OCI-LY7 (cell line): ENCODE measurements at regions not wholly inside any gene's neighbourhood (a gene's known extent, or its start where the extent isn't known, plus 50 kb on each side); places are given as distances from the start of the nearest gene placed in this dataset.
A peak's percentile ranks its signal among the peaks of the same experiment; 100 is the strongest.

Experiments
- BruUV-seq: library from RNA; stranded (reverse); fragments of 400-500 nt; replicated peaks from 2 replicates; lab custom pipeline; 2021; lab: Mats Ljungman, UMichigan
- CTCF ChIA-PET: fragments of 300-600 bp; sonication (Branson Sonifier 250); formaldehyde crosslinking; loops from one replicate; lab custom pipeline; 2022; ENCODE audit warnings: antibody characterized with exemption; ENCODE audit not compliant: unreplicated experiment; lab: Charles Lee
- POLR2A ChIA-PET: fragments of 300-600 bp; sonication (Branson Sonifier 250); formaldehyde crosslinking; loops from one replicate; lab custom pipeline; 2022; ENCODE audit warnings: antibody characterized with exemption; lab: Charles Lee
- DNase-seq: peaks from one replicate; pipeline ENCODE4 v3.0.0-alpha.2; 2015; ENCODE audit warnings: low spot score
- H2AFZ ChIP-seq: fragments of 200-600 bp; sonication (generic), shearing (Covaris generic); 2 replicates; pipeline ENCODE4 v1.6.1; 2014; ENCODE audit warnings: mild to moderate bottlenecking, antibody characterized with exemption, low read length, moderate library complexity
- H3K27ac ChIP-seq: fragments of 200-600 bp; sonication (generic); 2 replicates; pipeline ENCODE4 v1.5.1; 2014; ENCODE audit warnings: mixed run types, low read depth, mild to moderate bottlenecking, moderate library complexity, low read length, inconsistent platforms; ENCODE audit not compliant: poor library complexity, severe bottlenecking
- H3K36me3 ChIP-seq: fragments of 200-600 bp; sonication (generic); 2 replicates; pipeline ENCODE4 v1.6.1; 2014; ENCODE audit warnings: mild to moderate bottlenecking, antibody characterized with exemption, low read length, moderate library complexity, mixed read lengths; ENCODE audit not compliant: insufficient read depth
- H3K4me1 ChIP-seq: fragments of 200-600 bp; sonication (generic); 2 replicates; pipeline ENCODE4 v1.5.1; 2014; ENCODE audit warnings: mild to moderate bottlenecking, low read length; ENCODE audit not compliant: insufficient read depth, poor library complexity, severe bottlenecking
- H3K4me2 ChIP-seq: fragments of 200-600 bp; sonication (generic); 2 replicates; pipeline ENCODE4 v1.6.1; 2014; ENCODE audit warnings: mild to moderate bottlenecking, low read length
- H3K4me3 ChIP-seq: fragments of 200-600 bp; sonication (generic); 2 replicates; pipeline ENCODE4 v1.5.1; 2014; ENCODE audit warnings: mild to moderate bottlenecking, low read depth, low read length; ENCODE audit not compliant: poor library complexity, severe bottlenecking
- H3K79me2 ChIP-seq: fragments of 200-600 bp; sonication (generic); 2 replicates; pipeline ENCODE4 v1.6.1; 2016; ENCODE audit warnings: low read depth, mild to moderate bottlenecking, low read length, moderate library complexity, mixed read lengths; ENCODE audit not compliant: insufficient read depth
- H3K9me2 ChIP-seq: fragments of 200-600 bp; sonication (generic); 2 replicates; pipeline ENCODE4 v1.6.1; 2016; ENCODE audit warnings: mild to moderate bottlenecking, low read length, mixed read lengths; ENCODE audit not compliant: insufficient read depth
- H3K9me3 ChIP-seq: fragments of 200-600 bp; sonication (generic); 2 replicates; pipeline ENCODE4 v1.6.1; 2014; ENCODE audit warnings: mild to moderate bottlenecking, mixed run types, low read length, mixed read lengths
- H4K20me1 ChIP-seq: fragments of 200-600 bp; sonication (generic); 2 replicates; pipeline ENCODE4 v1.6.1; 2014; ENCODE audit warnings: mild to moderate bottlenecking, antibody characterized with exemption, low read length, moderate library complexity, mixed read lengths; ENCODE audit not compliant: insufficient read depth
- EZH2phosphoT487 ChIP-seq: fragments of 200-600 bp; sonication (generic); IDR thresholded peaks from 2 replicates; pipeline ENCODE4 v1.6.1; 2018; ENCODE audit warnings: low read depth, borderline replicate concordance, mild to moderate bottlenecking, mixed run types, antibody characterized with exemption, low read length, moderate library complexity, mixed read lengths
- intact Hi-C: fragments of 100-400 bp; cut with micrococcal nuclease; formaldehyde crosslinking; loops from one replicate; pipeline ENCODE4 v1.10.0; 2022; ENCODE audit not compliant: unreplicated experiment
- TF ChIP-seq, protein P1 (sequence below): fragments of 200-600 bp; sonication (generic); conservative IDR thresholded peaks from 2 replicates; pipeline ENCODE4 v1.5.1; 2014; ENCODE audit warnings: mild to moderate bottlenecking, antibody characterized with exemption, low read length, moderate library complexity, mixed read lengths

- Histone ChIP-seq H3K9me3 (no peaks in the 10 kb centered on the region), H3K27ac (no peak overlapping the region), H3K4me2 (no peak overlapping the region), H4K20me1 (no peaks in the 10 kb centered on the region), H3K9me2 (no peaks in the 10 kb centered on the region), H3K79me2 (no peaks in the 10 kb centered on the region), H3K4me1 (no peaks in the 10 kb centered on the region), H3K36me3 (no peaks in the 10 kb centered on the region), H2AFZ (no peak overlapping the region), H3K4me3 (no peak overlapping the region)
- intact Hi-C loops = no loop called here
- POLR2A ChIA-PET = no interaction called here
- no TSS peak for BruUV-seq
- DNase-seq = no peak
- TF ChIP-seq, protein P1, sequence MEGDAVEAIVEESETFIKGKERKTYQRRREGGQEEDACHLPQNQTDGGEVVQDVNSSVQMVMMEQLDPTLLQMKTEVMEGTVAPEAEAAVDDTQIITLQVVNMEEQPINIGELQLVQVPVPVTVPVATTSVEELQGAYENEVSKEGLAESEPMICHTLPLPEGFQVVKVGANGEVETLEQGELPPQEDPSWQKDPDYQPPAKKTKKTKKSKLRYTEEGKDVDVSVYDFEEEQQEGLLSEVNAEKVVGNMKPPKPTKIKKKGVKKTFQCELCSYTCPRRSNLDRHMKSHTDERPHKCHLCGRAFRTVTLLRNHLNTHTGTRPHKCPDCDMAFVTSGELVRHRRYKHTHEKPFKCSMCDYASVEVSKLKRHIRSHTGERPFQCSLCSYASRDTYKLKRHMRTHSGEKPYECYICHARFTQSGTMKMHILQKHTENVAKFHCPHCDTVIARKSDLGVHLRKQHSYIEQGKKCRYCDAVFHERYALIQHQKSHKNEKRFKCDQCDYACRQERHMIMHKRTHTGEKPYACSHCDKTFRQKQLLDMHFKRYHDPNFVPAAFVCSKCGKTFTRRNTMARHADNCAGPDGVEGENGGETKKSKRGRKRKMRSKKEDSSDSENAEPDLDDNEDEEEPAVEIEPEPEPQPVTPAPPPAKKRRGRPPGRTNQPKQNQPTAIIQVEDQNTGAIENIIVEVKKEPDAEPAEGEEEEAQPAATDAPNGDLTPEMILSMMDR = no peak
- no peak for TF ChIP-seq EZH2phosphoT487
- CTCF ChIA-PET = interaction anchor here (1.0 kb wide), 1 partner anchor 346 kb away, joined by 3 read pairs; no protein-coding TSS in a partner anchor
These were observed 197.3 kb downstream of the OPA1 start for GRCh38 chr3:193790086-193790990.

GRCh38 chr3:193791041-193792032 is 198.3 kb downstream of the OPA1 start:
- Histone ChIP-seq H3K79me2 (no peaks in the 10 kb centered on the region), H3K4me1 (no peaks in the 10 kb centered on the region), H4K20me1 (no peaks in the 10 kb centered on the region), H3K9me2 (no peaks in the 10 kb centered on the region), H3K4me3 (no peak overlapping the region), H3K4me2 (no peak overlapping the region), H3K9me3 (no peaks in the 10 kb centered on the region), H3K27ac (no peak overlapping the region), H3K36me3 (no peaks in the 10 kb centered on the region), H2AFZ (no peak overlapping the region)
- no TSS peak for BruUV-seq
- peak; percentile 16 for DNase-seq
- intact Hi-C loops = no loop called here
- ChIA-PET POLR2A (interaction anchor here (0.5 kb wide), 1 partner anchor 356 kb away, joined by 3 read pairs; no protein-coding TSS in a partner anchor), CTCF (no interaction called here)
- no peak for TF ChIP-seq EZH2phosphoT487
- TF ChIP-seq, protein P1 = no peak
